GM23338 (cell line): ENCODE measurements at regions not wholly inside any gene's neighbourhood (a gene's known extent, or its start where the extent isn't known, plus 50 kb on each side); places are given as distances from the start of the nearest gene placed in this dataset.
A peak's percentile ranks its signal among the peaks of the same experiment; 100 is the strongest.

Source experiments
- CREB1 ChIP-seq: fragments of 250-450 bp; sonication (Bioruptor Pico); IDR thresholded peaks from 2 replicates; pipeline ENCODE4 v1.5.0; 2020; ENCODE audit warnings: low read depth, mild to moderate bottlenecking, moderate library complexity
- EZH2 ChIP-seq: fragments of 200-600 bp; sonication (generic); IDR thresholded peaks from one replicate; pipeline ENCODE4 v1.8.0; 2017; ENCODE audit warnings: antibody characterized with exemption, mild to moderate bottlenecking, low read depth; ENCODE audit not compliant: unreplicated experiment
- EZH2phosphoT487 ChIP-seq: fragments of 200-600 bp; sonication (generic); IDR thresholded peaks from one replicate; pipeline ENCODE4 v1.8.1; 2018; ENCODE audit warnings: antibody characterized with exemption; ENCODE audit not compliant: unreplicated experiment
- JUNB ChIP-seq: IDR thresholded peaks from one replicate; pipeline ENCODE4 v1.6.1; 2016; ENCODE audit warnings: antibody characterized with exemption; ENCODE audit not compliant: unreplicated experiment
- NANOG ChIP-seq: IDR thresholded peaks from 2 replicates; pipeline ENCODE4 v1.6.1; 2016; ENCODE audit warnings: antibody characterized with exemption, borderline replicate concordance
- POLR2AphosphoS5 ChIP-seq: IDR thresholded peaks from 2 replicates; pipeline ENCODE4 v1.6.1; 2016; ENCODE audit warnings: antibody characterized with exemption, low read depth
- STAT1 ChIP-seq: IDR thresholded peaks from one replicate; pipeline ENCODE4 v1.6.1; 2016; ENCODE audit warnings: antibody characterized with exemption; ENCODE audit not compliant: unreplicated experiment
- ZNF114 ChIP-seq: fragments of 250-450 bp; sonication (Bioruptor Pico); IDR thresholded peaks from 2 replicates; pipeline ENCODE4 v1.5.0; 2020; ENCODE audit warnings: mild to moderate bottlenecking, moderate library complexity
- ZNF331 ChIP-seq: fragments of 250-450 bp; sonication (Bioruptor Pico); IDR thresholded peaks from 2 replicates; pipeline ENCODE4 v1.5.0; 2020; ENCODE audit warnings: low read depth, mild to moderate bottlenecking, moderate library complexity
- TF ChIP-seq, protein P1 (sequence below), 2 experiments: fragments of 200-600 bp in 1 of 2; sonication (generic) in 1 of 2; conservative IDR thresholded peaks; 2 replicates each; pipeline versions ENCODE4 v1.5.1 to v1.6.1; 2016 to 2017; ENCODE audit warnings: antibody characterized with exemption in 2 of 2, low read depth in 2 of 2, mild to moderate bottlenecking in 2 of 2, moderate library complexity in 1 of 2
- TF ChIP-seq, protein P2 (sequence below): IDR thresholded peaks from one replicate; pipeline ENCODE4 v1.6.1; 2018; ENCODE audit warnings: antibody characterized with exemption; ENCODE audit not compliant: unreplicated experiment
- TF ChIP-seq, protein P3 (sequence below): IDR thresholded peaks from 2 replicates; pipeline ENCODE4 v1.6.1; 2016; ENCODE audit warnings: antibody characterized with exemption

DNA sequence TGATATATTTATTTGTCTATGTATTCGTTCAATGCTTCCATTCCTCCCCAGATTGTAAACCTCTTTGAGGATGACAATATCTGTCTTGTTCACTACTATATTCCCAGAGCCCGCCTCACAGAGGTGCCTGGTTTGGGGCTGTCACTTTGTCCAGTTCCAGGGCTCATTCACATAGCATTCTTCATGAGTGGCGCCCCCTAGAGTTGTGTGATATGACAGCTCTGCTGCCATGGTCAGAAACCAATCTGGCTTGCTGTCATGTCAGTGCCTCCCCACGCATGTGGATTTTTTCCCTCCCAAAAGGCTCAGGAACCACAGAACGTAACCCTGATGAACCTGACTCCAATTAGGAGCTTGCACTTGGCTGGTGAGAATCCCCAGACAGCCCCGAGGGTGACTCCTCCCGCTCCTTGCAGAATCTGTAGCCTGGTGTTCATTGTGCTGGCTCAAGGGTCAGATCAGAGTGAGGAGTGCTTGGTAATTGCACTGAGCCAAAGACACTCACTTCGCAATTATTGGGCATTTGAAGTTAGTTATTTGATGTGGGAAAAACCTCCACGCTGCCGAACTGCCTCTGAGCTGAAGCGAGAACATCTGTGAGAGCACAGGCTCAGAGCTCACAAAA, 145.5 kb downstream of the PTPN11 start:
- TF ChIP-seq, protein P1, sequence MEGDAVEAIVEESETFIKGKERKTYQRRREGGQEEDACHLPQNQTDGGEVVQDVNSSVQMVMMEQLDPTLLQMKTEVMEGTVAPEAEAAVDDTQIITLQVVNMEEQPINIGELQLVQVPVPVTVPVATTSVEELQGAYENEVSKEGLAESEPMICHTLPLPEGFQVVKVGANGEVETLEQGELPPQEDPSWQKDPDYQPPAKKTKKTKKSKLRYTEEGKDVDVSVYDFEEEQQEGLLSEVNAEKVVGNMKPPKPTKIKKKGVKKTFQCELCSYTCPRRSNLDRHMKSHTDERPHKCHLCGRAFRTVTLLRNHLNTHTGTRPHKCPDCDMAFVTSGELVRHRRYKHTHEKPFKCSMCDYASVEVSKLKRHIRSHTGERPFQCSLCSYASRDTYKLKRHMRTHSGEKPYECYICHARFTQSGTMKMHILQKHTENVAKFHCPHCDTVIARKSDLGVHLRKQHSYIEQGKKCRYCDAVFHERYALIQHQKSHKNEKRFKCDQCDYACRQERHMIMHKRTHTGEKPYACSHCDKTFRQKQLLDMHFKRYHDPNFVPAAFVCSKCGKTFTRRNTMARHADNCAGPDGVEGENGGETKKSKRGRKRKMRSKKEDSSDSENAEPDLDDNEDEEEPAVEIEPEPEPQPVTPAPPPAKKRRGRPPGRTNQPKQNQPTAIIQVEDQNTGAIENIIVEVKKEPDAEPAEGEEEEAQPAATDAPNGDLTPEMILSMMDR (conservative IDR thresholded peaks at IDR 0.05; ENCODE audit: low read depth in 2 of 2), result peak; percentile 64
- TF ChIP-seq JUNB, result no peak
- no peak for TF ChIP-seq POLR2AphosphoS5
- TF ChIP-seq ZNF114 (CRISPR knock-in tag), result no peak
- TF ChIP-seq, protein P2, sequence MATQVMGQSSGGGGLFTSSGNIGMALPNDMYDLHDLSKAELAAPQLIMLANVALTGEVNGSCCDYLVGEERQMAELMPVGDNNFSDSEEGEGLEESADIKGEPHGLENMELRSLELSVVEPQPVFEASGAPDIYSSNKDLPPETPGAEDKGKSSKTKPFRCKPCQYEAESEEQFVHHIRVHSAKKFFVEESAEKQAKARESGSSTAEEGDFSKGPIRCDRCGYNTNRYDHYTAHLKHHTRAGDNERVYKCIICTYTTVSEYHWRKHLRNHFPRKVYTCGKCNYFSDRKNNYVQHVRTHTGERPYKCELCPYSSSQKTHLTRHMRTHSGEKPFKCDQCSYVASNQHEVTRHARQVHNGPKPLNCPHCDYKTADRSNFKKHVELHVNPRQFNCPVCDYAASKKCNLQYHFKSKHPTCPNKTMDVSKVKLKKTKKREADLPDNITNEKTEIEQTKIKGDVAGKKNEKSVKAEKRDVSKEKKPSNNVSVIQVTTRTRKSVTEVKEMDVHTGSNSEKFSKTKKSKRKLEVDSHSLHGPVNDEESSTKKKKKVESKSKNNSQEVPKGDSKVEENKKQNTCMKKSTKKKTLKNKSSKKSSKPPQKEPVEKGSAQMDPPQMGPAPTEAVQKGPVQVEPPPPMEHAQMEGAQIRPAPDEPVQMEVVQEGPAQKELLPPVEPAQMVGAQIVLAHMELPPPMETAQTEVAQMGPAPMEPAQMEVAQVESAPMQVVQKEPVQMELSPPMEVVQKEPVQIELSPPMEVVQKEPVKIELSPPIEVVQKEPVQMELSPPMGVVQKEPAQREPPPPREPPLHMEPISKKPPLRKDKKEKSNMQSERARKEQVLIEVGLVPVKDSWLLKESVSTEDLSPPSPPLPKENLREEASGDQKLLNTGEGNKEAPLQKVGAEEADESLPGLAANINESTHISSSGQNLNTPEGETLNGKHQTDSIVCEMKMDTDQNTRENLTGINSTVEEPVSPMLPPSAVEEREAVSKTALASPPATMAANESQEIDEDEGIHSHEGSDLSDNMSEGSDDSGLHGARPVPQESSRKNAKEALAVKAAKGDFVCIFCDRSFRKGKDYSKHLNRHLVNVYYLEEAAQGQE, result no peak
- no peak for TF ChIP-seq EZH2
- TF ChIP-seq EZH2phosphoT487, result no peak
- TF ChIP-seq STAT1, result no peak
- TF ChIP-seq, protein P3, sequence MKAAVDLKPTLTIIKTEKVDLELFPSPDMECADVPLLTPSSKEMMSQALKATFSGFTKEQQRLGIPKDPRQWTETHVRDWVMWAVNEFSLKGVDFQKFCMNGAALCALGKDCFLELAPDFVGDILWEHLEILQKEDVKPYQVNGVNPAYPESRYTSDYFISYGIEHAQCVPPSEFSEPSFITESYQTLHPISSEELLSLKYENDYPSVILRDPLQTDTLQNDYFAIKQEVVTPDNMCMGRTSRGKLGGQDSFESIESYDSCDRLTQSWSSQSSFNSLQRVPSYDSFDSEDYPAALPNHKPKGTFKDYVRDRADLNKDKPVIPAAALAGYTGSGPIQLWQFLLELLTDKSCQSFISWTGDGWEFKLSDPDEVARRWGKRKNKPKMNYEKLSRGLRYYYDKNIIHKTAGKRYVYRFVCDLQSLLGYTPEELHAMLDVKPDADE, result no peak
- TF ChIP-seq ZNF331 (CRISPR knock-in tag), result no peak
- TF ChIP-seq NANOG, result no peak
- TF ChIP-seq CREB1, result no peak
